ENCODE measurements at regions not wholly inside any gene's neighbourhood (a gene's known extent, or its start where the extent isn't known, plus 50 kb on each side); places are given as distances from the start of the nearest gene placed in this dataset.

GRCh38 chr4:135166661-135167060 lies 965.1 kb upstream of the PABPC4L start:
- TF ChIP-seq, protein P1, sequence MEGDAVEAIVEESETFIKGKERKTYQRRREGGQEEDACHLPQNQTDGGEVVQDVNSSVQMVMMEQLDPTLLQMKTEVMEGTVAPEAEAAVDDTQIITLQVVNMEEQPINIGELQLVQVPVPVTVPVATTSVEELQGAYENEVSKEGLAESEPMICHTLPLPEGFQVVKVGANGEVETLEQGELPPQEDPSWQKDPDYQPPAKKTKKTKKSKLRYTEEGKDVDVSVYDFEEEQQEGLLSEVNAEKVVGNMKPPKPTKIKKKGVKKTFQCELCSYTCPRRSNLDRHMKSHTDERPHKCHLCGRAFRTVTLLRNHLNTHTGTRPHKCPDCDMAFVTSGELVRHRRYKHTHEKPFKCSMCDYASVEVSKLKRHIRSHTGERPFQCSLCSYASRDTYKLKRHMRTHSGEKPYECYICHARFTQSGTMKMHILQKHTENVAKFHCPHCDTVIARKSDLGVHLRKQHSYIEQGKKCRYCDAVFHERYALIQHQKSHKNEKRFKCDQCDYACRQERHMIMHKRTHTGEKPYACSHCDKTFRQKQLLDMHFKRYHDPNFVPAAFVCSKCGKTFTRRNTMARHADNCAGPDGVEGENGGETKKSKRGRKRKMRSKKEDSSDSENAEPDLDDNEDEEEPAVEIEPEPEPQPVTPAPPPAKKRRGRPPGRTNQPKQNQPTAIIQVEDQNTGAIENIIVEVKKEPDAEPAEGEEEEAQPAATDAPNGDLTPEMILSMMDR (conservative IDR thresholded peaks at IDR 0.05; ENCODE audit: low read depth, low read length) = no peak
- TF ChIP-seq EZH2 (IDR thresholded peaks at IDR 0.05; ENCODE audit: low read length, unreplicated experiment) (no peak), EZH2phosphoT487 (IDR thresholded peaks at IDR 0.05; ENCODE audit: borderline replicate concordance, low read length) (no peak)

Data from PC-3 (cell line).